G401.6 (cell line): ENCODE measurements at regions not wholly inside any gene's neighbourhood (a gene's known extent, or its start where the extent isn't known, plus 50 kb on each side); places are given as distances from the start of the nearest gene placed in this dataset.

Experiments used
- FAIRE-seq: peaks from 2 replicates; lab custom pipeline; 2012; peaks lifted over from hg19 to GRCh38; lab: Jason Lieb, UNC

DNA sequence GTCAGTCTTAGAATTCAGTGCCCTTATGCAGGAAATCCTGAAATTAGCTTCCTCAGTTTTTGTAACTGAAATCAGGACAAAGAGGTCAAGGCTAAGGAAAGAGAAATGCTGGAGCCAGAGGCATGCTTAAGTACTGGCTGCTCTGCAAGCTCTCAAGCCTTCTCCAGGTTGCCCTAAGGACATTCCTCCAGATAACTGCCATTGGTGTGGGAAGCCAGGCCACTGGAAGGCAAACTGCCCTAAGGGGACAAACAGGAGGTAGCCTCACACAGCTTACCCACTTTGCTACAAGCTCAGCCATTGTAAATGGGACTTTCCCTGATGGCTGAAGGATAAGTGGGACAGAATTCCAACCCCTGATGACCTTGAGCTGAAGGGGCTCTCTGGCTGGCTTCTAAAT is 606.9 kb upstream of the PCDH10 start:
- no peak for FAIRE-seq

DNA sequence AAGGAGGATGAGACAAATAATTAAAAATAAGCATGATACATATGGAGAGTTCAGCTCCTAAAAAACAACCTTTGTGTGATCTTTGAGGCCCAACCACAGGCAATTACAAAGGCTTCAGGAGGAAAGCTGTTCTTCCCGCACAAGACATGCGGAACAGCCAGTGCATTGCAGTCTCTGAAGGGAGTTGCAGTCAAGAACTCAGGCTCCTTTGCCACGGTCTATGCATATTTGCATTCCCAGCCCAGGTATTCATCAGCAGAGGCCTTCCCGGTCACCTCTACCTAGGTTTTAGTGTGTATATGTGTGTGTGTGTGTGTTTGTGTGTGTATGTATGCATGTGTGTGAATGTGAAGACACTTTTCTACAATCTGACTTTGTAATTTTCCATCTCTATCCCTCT is 600.6 kb upstream of the PCDH10 start:
- no peak for FAIRE-seq

DNA sequence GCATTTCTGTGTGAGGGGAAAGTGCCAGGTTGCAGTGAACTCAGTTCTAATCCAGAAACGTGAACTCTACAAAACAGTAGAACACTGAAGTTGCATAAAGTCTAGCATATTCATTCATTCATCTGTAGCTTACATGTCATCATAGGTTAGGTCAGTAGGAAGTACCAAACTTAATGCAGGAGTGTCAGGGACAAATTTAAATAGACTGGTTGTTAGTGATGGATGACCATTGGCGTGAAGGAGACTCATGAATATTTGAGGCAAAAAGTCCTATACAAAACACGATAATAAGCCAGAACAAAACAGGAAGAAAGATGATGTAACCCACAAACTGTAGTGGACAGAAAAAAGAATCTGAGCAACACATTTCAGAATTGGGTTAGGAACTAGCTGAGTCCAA is 592.8 kb upstream of the PCDH10 start:
- no peak for FAIRE-seq

DNA sequence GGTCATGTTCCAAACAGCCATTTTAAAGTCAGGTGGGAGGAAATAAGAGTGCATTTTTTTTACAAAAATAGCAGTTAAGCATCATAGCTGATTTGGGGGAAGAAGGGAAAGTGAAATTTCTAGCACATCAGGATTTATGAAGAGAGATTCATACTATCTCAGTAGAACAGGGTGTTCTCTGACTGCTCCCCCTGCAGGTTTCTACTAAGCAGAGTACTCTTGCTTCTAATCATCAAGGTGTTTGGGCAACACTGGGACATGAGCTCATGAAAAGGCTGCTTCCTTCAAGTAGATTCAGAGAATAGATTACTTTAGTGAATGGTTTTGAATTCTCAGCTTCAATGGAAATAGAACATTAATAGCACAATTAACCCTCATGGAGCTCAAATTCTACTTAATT is 591.4 kb upstream of the PCDH10 start:
- FAIRE-seq, result no peak

DNA sequence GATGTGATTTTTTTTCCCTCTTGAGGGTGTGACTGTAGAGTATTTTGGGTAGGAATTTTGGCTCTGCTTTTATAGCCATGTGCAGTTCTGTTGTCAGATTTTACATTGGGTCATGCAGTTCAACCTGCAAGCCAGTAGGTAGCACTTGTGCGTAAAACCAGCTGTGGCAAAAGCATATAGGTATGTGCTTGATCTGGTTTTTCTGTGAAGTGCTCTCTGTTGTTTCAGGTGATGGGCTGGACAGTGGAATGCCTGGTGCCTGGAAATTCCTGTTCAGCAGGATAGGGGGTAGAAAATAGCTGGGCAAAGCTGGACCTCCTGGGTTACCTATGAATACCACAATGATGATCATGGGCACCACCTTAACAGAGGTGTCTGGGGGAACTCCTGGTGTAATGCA is 584.2 kb upstream of the PCDH10 start:
- no peak for FAIRE-seq

DNA sequence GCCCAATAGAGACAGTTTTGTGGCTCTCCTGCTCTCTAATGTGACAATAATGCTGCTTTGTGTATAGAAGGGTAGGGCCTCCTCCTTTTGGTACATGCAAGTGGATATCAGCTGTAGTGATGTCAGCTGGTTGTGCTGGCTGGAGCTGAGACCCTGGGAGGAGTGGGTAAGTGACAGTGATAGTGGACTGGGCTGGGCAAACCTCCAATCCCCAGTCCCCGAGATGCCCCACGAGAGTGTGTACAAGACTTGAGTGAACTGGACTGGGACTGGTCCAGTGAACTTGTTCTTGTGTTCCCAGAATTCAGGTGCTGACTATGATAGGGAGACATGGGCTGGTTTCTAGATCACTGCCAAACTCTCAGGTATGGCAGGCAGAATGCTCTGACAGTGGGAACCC is 583.6 kb upstream of the PCDH10 start:
- no peak for FAIRE-seq

- FAIRE-seq, result no peak
Measured at GRCh38 chr4:132572210-132572609, 576.9 kb upstream of the PCDH10 start.

- no peak for FAIRE-seq
Measured at GRCh38 chr4:132587626-132588025, 561.5 kb upstream of the PCDH10 start.

DNA sequence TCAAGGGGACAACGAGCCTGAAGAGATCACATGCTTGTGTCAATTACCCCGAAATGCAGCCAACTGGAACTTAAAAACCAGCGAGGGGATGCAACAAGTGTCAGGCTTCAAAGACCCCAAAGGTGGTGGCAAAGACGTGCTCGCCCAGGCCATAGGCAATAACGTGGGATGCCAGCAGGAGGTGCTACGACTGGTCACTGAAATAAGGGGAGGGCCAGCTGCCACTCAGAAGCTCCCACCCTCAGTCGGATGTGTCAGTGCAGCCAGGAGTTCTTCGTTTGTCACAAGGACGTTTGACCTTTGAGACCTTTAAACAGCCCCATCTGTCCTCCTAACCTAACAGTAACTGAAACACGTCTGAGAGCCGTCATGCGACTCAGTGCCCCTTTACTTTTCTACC is 556.8 kb upstream of the PCDH10 start:
- FAIRE-seq, result no peak

GRCh38 chr4:132592850-132593249 is 556.2 kb upstream of the PCDH10 start:
- FAIRE-seq, result no peak

DNA sequence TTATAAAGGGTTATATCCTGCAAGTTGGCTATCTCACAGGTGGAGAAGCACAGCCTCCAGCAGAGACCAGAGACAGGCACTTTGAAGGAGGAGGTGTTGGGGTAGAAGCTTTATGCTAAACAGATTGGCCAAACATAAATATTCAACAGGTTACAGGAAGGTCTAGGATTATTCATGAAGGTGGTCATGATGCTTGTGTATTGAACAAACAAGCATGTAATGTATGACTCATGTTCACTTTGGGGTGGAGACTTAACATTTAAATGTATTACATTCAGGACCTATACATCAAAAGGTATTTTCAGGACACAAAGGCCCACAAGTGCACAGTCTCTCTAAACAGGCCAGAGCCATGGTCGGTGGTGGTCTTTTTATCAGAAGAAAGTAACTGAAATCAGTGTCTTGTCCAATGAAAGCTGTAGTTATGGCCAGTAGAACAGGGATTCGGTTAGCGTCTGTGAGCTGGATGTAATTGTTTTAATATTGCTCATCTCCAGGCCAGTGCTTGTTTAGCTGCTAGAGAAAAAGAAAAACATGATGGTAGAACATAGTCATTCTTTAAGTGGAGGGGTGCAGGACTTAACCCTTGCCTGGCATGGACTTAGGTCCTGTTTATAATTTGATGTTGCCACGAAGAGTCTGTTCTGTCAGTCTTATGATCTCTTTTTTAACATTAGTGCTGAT is 555.2 kb upstream of the PCDH10 start:
- FAIRE-seq, result no peak

GRCh38 chr4:132596186-132596585 is 552.9 kb upstream of the PCDH10 start:
- FAIRE-seq, result no peak

DNA sequence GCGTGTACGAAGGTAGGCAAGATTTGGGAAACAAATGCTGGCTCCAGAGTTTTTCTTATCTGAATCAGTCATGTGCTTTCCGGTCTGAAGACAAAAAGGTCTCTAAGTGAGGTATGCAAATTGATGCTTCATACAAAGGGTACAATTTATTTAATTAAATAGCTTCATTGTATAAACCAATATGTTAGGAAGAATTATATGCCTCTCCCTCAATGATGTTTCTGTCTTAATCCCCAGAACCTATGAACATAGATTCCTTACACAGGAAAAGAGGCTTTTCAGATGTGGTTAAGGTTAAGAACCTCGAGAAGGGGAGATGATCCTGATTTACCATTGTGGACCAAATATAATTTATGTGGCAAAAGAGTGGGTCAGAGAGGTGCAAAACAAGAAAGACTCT is 543.5 kb upstream of the PCDH10 start:
- FAIRE-seq, result no peak

GRCh38 chr4:132614682-132615081 is 534.4 kb upstream of the PCDH10 start:
- peak; percentile 89 for FAIRE-seq

- FAIRE-seq, result no peak
Measured at GRCh38 chr4:132619968-132620367, 529.1 kb upstream of the PCDH10 start.

GRCh38 chr4:132642016-132642817 is 506.9 kb upstream of the PCDH10 start:
- FAIRE-seq, result peak; percentile 73

- FAIRE-seq, result no peak
Measured at GRCh38 chr4:132646186-132646585, 502.9 kb upstream of the PCDH10 start.

GRCh38 chr4:132651196-132651595 is 497.9 kb upstream of the PCDH10 start:
- FAIRE-seq, result no peak

- no peak for FAIRE-seq
Measured at GRCh38 chr4:132660181-132660580, 488.9 kb upstream of the PCDH10 start.

GRCh38 chr4:132662456-132662855 is 486.6 kb upstream of the PCDH10 start:
- no peak for FAIRE-seq

DNA sequence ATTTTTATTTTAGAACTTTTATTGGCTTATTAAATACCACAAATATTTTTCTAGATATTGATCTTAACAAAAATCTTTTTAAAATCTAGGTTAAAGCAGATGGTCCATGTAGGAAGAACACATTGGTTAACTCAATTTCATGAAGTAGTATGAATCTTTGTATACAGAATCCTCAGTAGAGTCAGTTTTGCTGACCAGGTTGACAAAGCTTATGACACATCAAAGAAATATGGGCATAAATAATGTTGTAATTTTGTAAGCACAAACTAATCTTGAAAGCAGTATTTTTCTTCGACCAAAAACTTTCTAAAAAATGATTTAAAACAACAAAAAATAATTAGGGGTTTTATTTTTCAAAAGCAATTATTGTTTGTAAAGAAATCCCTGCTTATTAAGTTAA is 479.3 kb upstream of the PCDH10 start:
- FAIRE-seq, result no peak

GRCh38 chr4:132670557-132670956 is 478.5 kb upstream of the PCDH10 start:
- FAIRE-seq, result no peak

- FAIRE-seq, result no peak
Measured at GRCh38 chr4:132683957-132684356, 465.1 kb upstream of the PCDH10 start.

DNA sequence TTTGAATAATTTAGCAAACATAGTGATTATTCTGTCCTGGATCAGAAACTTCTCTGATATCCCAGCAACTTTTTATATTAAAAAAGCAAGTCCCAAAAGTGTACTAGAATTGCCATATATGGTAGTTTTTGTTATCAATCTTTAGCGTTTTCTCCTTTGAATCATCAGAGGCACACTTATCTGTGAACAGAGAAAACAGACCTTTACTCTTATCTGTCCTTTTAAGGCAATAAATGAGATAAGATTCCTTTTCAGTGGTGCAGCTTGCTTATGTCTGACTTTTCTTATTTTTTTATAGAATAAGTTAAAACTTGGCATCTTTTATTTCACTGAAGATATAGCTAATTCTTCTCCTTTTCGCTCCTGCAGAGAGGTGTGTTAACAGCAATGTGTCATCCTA is 458.1 kb upstream of the PCDH10 start:
- no peak for FAIRE-seq
